ENCODE measurements at regions not wholly inside any gene's neighbourhood (a gene's known extent, or its start where the extent isn't known, plus 50 kb on each side); places are given as distances from the start of the nearest gene placed in this dataset.

GRCh38 chr3:94345101-94345500 is 282.2 kb downstream of the NSUN3 start:
- Histone ChIP-seq H3K36me3 (ENCODE audit: control insufficient read depth in 2 of 2, extremely low read depth in 1 of 2, insufficient read depth in 2 of 2, low read length in 2 of 2) (no peaks in the 10 kb centered on the region), H3K4me1 (ENCODE audit: control insufficient read depth, extremely low read depth, insufficient read depth, low read length) (no peaks in the 10 kb centered on the region), H2AFZ (ENCODE audit: control insufficient read depth, low read length) (no peak overlapping the region), H3K79me2 (ENCODE audit: control insufficient read depth, insufficient read depth, low read length) (no peaks in the 10 kb centered on the region), H3K4me3 (ENCODE audit: control insufficient read depth in 2 of 3, extremely low read depth in 1 of 3, insufficient read depth in 2 of 3, low read depth in 1 of 3, low read length in 3 of 3) (no peak overlapping the region), H3K9me3 (ENCODE audit: control insufficient read depth, low read depth, low read length) (no peaks in the 10 kb centered on the region), H3K9ac (ENCODE audit: control insufficient read depth, extremely low read depth, insufficient read depth, low read length) (no peak overlapping the region), H3K9me1 (ENCODE audit: control insufficient read depth, extremely low read depth, insufficient read depth, low read length) (no peaks in the 10 kb centered on the region), H3K27me3 (ENCODE audit: control insufficient read depth, extremely low read depth, insufficient read depth, low read length) (no peaks in the 10 kb centered on the region), H3K27ac (ENCODE audit: control insufficient read depth, insufficient read depth, low read length) (no peak overlapping the region), H3K4me2 (ENCODE audit: control insufficient read depth, extremely low read depth, insufficient read depth, low read depth, low read length) (no peak overlapping the region), H4K20me1 (ENCODE audit: control insufficient read depth, extremely low read depth, insufficient read depth, low read length) (no peaks in the 10 kb centered on the region)
- TF ChIP-seq CTCF (optimal IDR thresholded peaks at IDR 0.05 in 1 of 3, IDR thresholded peaks at IDR 0.05 in 1 of 3, conservative IDR thresholded peaks at IDR 0.05 in 1 of 3; ENCODE audit: extremely low read depth in 1 of 3, insufficient read depth in 2 of 3, low read length in 3 of 3) (no peak), EZH2 (IDR thresholded peaks at IDR 0.05; ENCODE audit: low read length) (no peak)
- FAIRE-seq, result no peak
- no peak for DNase-seq (ENCODE audit: low read depth, low spot score)
- dilution Hi-C loops (cut with MboI; ENCODE audit: extremely low pct_ligation_motif_present, low sequenced_read_pairs), result no loop called here

GRCh38 chr3:94349310-94349878 is 286.5 kb downstream of the NSUN3 start:
- FAIRE-seq (no peak), DNase-seq (ENCODE audit: low read depth, low spot score) (no peak)
- TF ChIP-seq EZH2 (IDR thresholded peaks at IDR 0.05; ENCODE audit: low read length) (no peak), CTCF (optimal IDR thresholded peaks at IDR 0.05 in 1 of 3, IDR thresholded peaks at IDR 0.05 in 1 of 3, conservative IDR thresholded peaks at IDR 0.05 in 1 of 3; ENCODE audit: extremely low read depth in 1 of 3, insufficient read depth in 2 of 3, low read length in 3 of 3) (no peak)
- no peak overlapping the region for H3K4me3 ChIP-seq (ENCODE audit: control insufficient read depth in 2 of 3, extremely low read depth in 1 of 3, insufficient read depth in 2 of 3, low read depth in 1 of 3, low read length in 3 of 3)
- no peaks in the 10 kb centered on the region for H3K36me3 ChIP-seq (ENCODE audit: control insufficient read depth in 2 of 2, extremely low read depth in 1 of 2, insufficient read depth in 2 of 2, low read length in 2 of 2)
- no peak overlapping the region for H3K4me2 ChIP-seq (ENCODE audit: control insufficient read depth, extremely low read depth, insufficient read depth, low read depth, low read length)
- no peak overlapping the region for H3K9ac ChIP-seq (ENCODE audit: control insufficient read depth, extremely low read depth, insufficient read depth, low read length)
- H3K4me1 ChIP-seq (ENCODE audit: control insufficient read depth, extremely low read depth, insufficient read depth, low read length), result no peaks in the 10 kb centered on the region
- no peaks in the 10 kb centered on the region for H3K27me3 ChIP-seq (ENCODE audit: control insufficient read depth, extremely low read depth, insufficient read depth, low read length)
- no peak overlapping the region for H3K27ac ChIP-seq (ENCODE audit: control insufficient read depth, insufficient read depth, low read length)
- no peaks in the 10 kb centered on the region for H3K9me3 ChIP-seq (ENCODE audit: control insufficient read depth, low read depth, low read length)
- no peaks in the 10 kb centered on the region for H4K20me1 ChIP-seq (ENCODE audit: control insufficient read depth, extremely low read depth, insufficient read depth, low read length)
- H3K9me1 ChIP-seq (ENCODE audit: control insufficient read depth, extremely low read depth, insufficient read depth, low read length), result no peaks in the 10 kb centered on the region
- dilution Hi-C loops (cut with MboI; ENCODE audit: extremely low pct_ligation_motif_present, low sequenced_read_pairs), result no loop called here
- no peaks in the 10 kb centered on the region for H3K79me2 ChIP-seq (ENCODE audit: control insufficient read depth, insufficient read depth, low read length)
- H2AFZ ChIP-seq (ENCODE audit: control insufficient read depth, low read length), result no peak overlapping the region

Measured in keratinocyte (primary cell).